ENCODE measurements at regions not wholly inside any gene's neighbourhood (a gene's known extent, or its start where the extent isn't known, plus 50 kb on each side); places are given as distances from the start of the nearest gene placed in this dataset.

DNA sequence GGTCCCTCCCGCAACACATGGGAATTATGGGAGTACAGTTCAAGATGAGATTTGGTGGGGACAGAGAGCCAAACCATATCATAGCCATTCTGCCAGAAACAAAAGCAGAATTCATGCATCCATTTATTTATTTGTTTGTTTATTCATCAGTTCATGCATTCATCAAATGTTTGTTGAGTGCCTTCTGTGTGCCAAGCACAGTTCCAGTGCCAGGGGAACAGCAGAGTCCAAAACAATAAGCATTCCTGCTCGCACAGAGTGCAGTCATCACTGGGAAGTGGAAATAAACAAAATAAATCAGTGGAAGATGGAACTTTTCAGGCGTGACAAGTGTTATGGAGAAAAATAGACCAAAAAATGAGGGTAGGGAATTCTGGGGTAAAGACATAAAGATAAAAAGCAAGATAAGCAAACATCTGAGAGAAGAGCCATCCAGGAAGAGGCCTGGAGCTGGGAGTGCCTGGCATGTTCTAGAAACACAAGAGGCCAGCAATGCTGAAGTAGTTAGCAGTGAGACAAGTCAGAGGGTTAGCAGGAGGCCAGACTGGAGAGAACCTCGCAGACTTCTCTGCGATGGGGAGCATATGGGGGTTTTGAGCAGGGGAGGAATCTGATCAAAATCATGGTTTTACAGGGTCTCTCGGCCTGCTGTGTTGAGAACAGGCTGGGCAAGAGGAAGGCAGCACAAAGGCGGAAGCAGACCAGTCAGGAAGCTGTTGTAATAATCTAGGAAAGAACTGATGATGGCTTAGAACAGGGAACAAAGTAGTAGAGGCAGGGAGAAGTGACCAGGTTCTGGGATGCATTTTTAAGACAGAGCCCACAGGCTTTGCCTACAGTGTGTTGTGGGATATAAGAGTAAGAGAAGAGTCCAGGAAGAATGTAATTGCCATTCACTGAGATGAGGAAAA lies 113.2 kb downstream of the GLUL start:
- Histone ChIP-seq H3K4me2 (ENCODE audit: control insufficient read depth, extremely low read depth, insufficient read depth, low read depth, low read length) (no peak overlapping the region), H3K27ac (ENCODE audit: control insufficient read depth, insufficient read depth, low read length) (no peak overlapping the region), H3K4me1 (ENCODE audit: control insufficient read depth, extremely low read depth, insufficient read depth, low read length) (no peaks in the 10 kb centered on the region), H3K9me3 (ENCODE audit: control insufficient read depth, low read depth, low read length) (no peaks in the 10 kb centered on the region), H3K9me1 (ENCODE audit: control insufficient read depth, extremely low read depth, insufficient read depth, low read length) (no peaks in the 10 kb centered on the region), H3K27me3 (ENCODE audit: control insufficient read depth, extremely low read depth, insufficient read depth, low read length) (no peaks in the 10 kb centered on the region), H2AFZ (ENCODE audit: control insufficient read depth, low read length) (no peak overlapping the region), H3K4me3 (ENCODE audit: control insufficient read depth in 2 of 3, extremely low read depth in 1 of 3, insufficient read depth in 2 of 3, low read depth in 1 of 3, low read length in 3 of 3) (no peak overlapping the region), H3K36me3 (ENCODE audit: control insufficient read depth in 2 of 2, extremely low read depth in 1 of 2, insufficient read depth in 2 of 2, low read length in 2 of 2) (no peaks in the 10 kb centered on the region), H3K9ac (ENCODE audit: control insufficient read depth, extremely low read depth, insufficient read depth, low read length) (no peak overlapping the region), H3K79me2 (ENCODE audit: control insufficient read depth, insufficient read depth, low read length) (no peaks in the 10 kb centered on the region), H4K20me1 (ENCODE audit: control insufficient read depth, extremely low read depth, insufficient read depth, low read length) (no peaks in the 10 kb centered on the region)
- DNase-seq (ENCODE audit: low read depth, low spot score) (no peak), FAIRE-seq (no peak)
- dilution Hi-C loops (cut with MboI; ENCODE audit: extremely low pct_ligation_motif_present, low sequenced_read_pairs), result no loop called here
- no peak for TF ChIP-seq EZH2 (IDR thresholded peaks at IDR 0.05; ENCODE audit: low read length)
- no peak for TF ChIP-seq CTCF (optimal IDR thresholded peaks at IDR 0.05 in 1 of 3, IDR thresholded peaks at IDR 0.05 in 1 of 3, conservative IDR thresholded peaks at IDR 0.05 in 1 of 3; ENCODE audit: extremely low read depth in 1 of 3, insufficient read depth in 2 of 3, low read length in 3 of 3)

DNA sequence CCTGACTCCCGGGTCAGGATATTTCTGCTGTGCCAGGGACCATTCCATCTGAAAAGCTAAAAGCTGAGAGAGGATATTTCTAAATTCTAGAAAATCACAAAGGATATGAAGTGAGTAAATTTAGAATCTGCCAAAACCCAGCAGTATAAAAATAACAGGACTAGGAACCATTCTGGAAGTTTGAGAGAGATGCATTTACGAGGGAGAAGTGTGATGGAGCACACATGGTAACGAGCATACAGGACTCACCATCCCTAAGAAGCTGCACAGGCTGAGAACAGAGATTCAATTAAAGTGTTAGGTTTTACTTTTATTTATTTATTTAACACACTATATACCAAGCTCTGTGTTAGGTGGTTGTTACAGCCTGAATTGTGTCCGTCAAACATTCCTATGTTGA lies 116.3 kb downstream of the GLUL start:
- no peaks in the 10 kb centered on the region for H4K20me1 ChIP-seq (ENCODE audit: control insufficient read depth, extremely low read depth, insufficient read depth, low read length)
- no peak for DNase-seq (ENCODE audit: low read depth, low spot score)
- TF ChIP-seq EZH2 (IDR thresholded peaks at IDR 0.05; ENCODE audit: low read length) (no peak), CTCF (optimal IDR thresholded peaks at IDR 0.05 in 1 of 3, IDR thresholded peaks at IDR 0.05 in 1 of 3, conservative IDR thresholded peaks at IDR 0.05 in 1 of 3; ENCODE audit: extremely low read depth in 1 of 3, insufficient read depth in 2 of 3, low read length in 3 of 3) (no peak)
- no peaks in the 10 kb centered on the region for H3K9me3 ChIP-seq (ENCODE audit: control insufficient read depth, low read depth, low read length)
- H3K27ac ChIP-seq (ENCODE audit: control insufficient read depth, insufficient read depth, low read length), result no peak overlapping the region
- no peaks in the 10 kb centered on the region for H3K79me2 ChIP-seq (ENCODE audit: control insufficient read depth, insufficient read depth, low read length)
- dilution Hi-C loops (cut with MboI; ENCODE audit: extremely low pct_ligation_motif_present, low sequenced_read_pairs), result no loop called here
- H3K36me3 ChIP-seq (ENCODE audit: control insufficient read depth in 2 of 2, extremely low read depth in 1 of 2, insufficient read depth in 2 of 2, low read length in 2 of 2), result no peaks in the 10 kb centered on the region
- H3K4me2 ChIP-seq (ENCODE audit: control insufficient read depth, extremely low read depth, insufficient read depth, low read depth, low read length), result no peak overlapping the region
- H2AFZ ChIP-seq (ENCODE audit: control insufficient read depth, low read length), result no peak overlapping the region
- H3K9ac ChIP-seq (ENCODE audit: control insufficient read depth, extremely low read depth, insufficient read depth, low read length), result no peak overlapping the region
- no peak overlapping the region for H3K4me3 ChIP-seq (ENCODE audit: control insufficient read depth in 2 of 3, extremely low read depth in 1 of 3, insufficient read depth in 2 of 3, low read depth in 1 of 3, low read length in 3 of 3)
- H3K9me1 ChIP-seq (ENCODE audit: control insufficient read depth, extremely low read depth, insufficient read depth, low read length), result no peaks in the 10 kb centered on the region
- no peak for FAIRE-seq
- H3K4me1 ChIP-seq (ENCODE audit: control insufficient read depth, extremely low read depth, insufficient read depth, low read length), result no peaks in the 10 kb centered on the region
- no peaks in the 10 kb centered on the region for H3K27me3 ChIP-seq (ENCODE audit: control insufficient read depth, extremely low read depth, insufficient read depth, low read length)

All from keratinocyte (primary cell).